A549 (cell line): ENCODE measurements at regions not wholly inside any gene's neighbourhood (a gene's known extent, or its start where the extent isn't known, plus 50 kb on each side); places are given as distances from the start of the nearest gene placed in this dataset.

Source experiments
- CBX8 ChIP-seq: fragments of 200-600 bp; sonication (generic); IDR thresholded peaks from 2 replicates; pipeline ENCODE4 v1.6.1; 2016
- CEBPB ChIP-seq, 2 experiments: fragments of >200 bp in 1 of 2; sonication (Bioruptor Twin) in 1 of 2; formaldehyde crosslinking in 1 of 2; IDR thresholded peaks; 2 replicates each; pipeline ENCODE4 v1.6.1; 2012 to 2016
- CTCF ChIP-seq: fragments of >200 bp; sonication (Bioruptor Twin); formaldehyde crosslinking; IDR thresholded peaks from 3 replicates; pipeline ENCODE4 v1.5.1; 2016
- JUNB ChIP-seq: fragments of >200 bp; sonication (Bioruptor Twin); formaldehyde crosslinking; IDR thresholded peaks from 2 replicates; pipeline ENCODE4 v1.6.1; 2016
- MAFK ChIP-seq: fragments of 450-650 bp; IDR thresholded peaks from 2 replicates; pipeline ENCODE4 v1.6.1; 2014; ENCODE audit not compliant: partially characterized antibody
- POLR2A ChIP-seq: IDR thresholded peaks from 2 replicates; pipeline ENCODE4 v1.6.1; 2012; ENCODE audit warnings: mild to moderate bottlenecking, low read length
- RAD21 ChIP-seq, 2 experiments: fragments of >200 bp in 1 of 2; sonication (Bioruptor Twin) in 1 of 2; formaldehyde crosslinking in 1 of 2; IDR thresholded peaks in 1 of 2; conservative IDR thresholded peaks in 1 of 2; 2 replicates in 1 of 2; 3 replicates in 1 of 2; pipeline ENCODE4 v1.6.1; 2012 to 2018; ENCODE audit warnings: inconsistent platforms in 1 of 2
- RFX5 ChIP-seq: fragments of 450-650 bp; IDR thresholded peaks from 2 replicates; pipeline ENCODE4 v1.7.1; 2014; ENCODE audit warnings: antibody characterized with exemption, mild to moderate bottlenecking, moderate library complexity
- TP53 ChIP-seq: fragments of 250-450 bp; sonication (Bioruptor Pico); IDR thresholded peaks from 2 replicates; pipeline ENCODE4 v1.5.0; 2021; ENCODE audit warnings: mild to moderate bottlenecking, moderate library complexity

GRCh38 chr6:87820343-87820984, 118.4 kb upstream of the AKIRIN2 start:
- TF ChIP-seq RAD21 (conservative IDR thresholded peaks at IDR 0.05 in 1 of 2, IDR thresholded peaks at IDR 0.05 in 1 of 2): no peak
- no peak for TF ChIP-seq RFX5
- TF ChIP-seq CTCF: no peak
- TF ChIP-seq POLR2A: no peak
- TF ChIP-seq CEBPB (IDR thresholded peaks at IDR 0.05): no peak
- peak; percentile 34 for TF ChIP-seq MAFK
- TF ChIP-seq JUNB: no peak
- no peak for TF ChIP-seq CBX8
- TF ChIP-seq TP53: no peak
